HG03442 (cell line): ENCODE measurements at regions not wholly inside any gene's neighbourhood (a gene's known extent, or its start where the extent isn't known, plus 50 kb on each side); places are given as distances from the start of the nearest gene placed in this dataset.

Experiments used
- ATAC-seq: cut with Tn5 transposase; IDR thresholded peaks from one replicate; pipeline ENCODE4 v1.9.1; 2021; ENCODE audit warnings: mild to moderate bottlenecking, moderate library complexity; ENCODE audit not compliant: unreplicated experiment

DNA sequence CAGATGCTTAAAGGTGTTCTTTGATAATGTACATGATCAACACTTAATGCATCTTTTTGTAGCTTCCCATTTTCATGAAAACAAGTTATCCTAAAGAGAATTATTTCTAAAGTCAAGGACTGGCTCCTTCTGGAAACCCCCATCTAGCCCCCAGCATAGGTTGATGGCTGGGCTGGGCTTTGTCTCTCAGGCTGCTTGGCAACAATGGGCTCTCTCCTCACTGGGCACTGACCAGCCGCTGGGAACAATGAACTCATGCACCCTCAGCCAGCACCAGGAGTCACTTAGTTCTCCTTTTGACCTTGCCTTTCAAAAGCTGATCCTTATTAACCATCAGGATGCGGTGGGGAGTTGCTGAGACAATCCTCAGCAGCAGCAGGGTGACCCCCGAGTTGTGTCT is 293.0 kb upstream of the PLXNA2 start:
- ATAC-seq: no peak

DNA sequence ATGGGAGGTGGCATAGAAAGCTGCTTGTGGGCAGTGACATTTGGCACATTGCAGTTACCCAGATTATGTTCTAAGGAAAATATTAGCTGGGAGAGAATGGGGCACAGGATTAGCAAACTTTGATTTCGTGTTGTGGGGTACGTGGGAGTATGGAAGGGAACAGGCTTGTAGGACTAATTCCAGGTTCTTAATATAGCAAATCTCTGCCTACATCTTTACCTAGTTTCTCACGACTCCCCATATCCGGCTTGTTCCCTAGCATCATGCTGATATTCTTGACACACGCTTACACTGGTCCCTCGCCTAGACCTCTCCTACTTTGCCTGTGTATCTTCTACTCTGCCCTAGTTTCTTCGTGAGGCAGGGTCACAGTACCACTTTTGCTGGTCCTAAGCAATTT is 293.9 kb upstream of the PLXNA2 start:
- no peak for ATAC-seq

DNA sequence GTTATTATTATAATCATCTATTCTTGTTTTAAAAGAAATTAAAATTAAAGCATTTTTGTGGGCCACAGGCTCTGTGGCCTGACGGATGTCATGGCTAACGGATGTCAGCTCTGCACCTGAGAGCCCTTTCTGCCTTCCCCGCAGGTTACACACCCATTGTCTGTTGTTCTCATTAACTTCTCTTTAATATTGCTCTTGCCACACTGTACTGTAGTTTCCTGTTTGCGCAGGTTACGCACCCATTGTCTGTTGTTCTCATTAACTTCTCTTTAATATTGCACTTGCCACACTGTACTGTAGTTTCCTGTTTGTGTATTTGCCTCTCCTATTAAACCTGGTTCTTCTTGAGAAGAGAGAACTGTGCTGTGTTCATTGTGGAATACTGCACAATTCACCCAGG is 294.4 kb upstream of the PLXNA2 start:
- no peak for ATAC-seq

DNA sequence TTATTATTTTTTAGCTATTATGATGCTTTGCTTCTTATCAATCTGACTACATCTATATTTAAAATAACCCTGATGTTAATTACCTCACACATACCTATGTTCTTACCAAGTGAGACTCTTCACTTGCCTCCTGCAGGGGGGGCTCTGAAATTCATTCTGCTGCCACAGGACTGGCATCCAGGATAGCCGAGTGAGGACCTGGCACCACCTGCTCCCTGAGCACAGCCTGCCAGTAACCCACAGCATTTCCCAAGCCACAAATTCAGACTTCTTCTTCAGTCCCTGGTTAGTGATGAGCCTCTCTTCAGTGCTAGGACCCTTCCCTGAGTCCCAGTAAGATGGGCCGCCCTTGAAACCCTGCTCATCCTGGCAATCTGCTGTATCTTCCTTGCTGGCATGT is 296.5 kb upstream of the PLXNA2 start:
- no peak for ATAC-seq

DNA sequence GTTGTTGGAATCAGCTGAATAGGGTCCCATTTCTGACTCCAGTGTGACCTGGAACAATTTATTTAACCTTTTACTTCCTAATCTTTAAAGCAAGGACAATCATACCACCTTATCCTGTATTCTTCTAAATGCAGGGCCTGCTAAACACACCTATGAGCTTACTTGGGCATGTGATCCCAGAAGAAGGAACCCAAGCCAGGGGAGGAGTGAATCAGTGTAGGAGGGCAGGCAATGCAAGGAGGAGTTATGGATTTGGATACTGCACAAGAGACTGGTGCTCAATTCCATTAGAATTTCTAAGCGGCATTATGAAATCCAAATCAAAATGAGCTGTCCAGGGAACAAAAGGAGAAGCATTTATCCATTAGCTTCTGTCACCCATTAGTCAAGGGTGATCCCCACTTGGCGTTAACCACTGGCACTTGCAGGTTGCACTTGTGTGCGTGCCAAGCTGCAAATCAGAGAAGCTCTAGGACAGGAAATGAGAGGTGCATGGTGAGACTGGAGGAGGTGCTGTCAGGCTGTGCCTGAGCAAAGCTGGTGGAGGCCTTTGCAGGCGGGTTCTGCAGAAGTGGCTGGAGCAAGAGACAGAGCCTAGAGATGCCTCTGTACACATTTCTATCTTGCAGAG is 297.2 kb upstream of the PLXNA2 start:
- ATAC-seq: no peak

DNA sequence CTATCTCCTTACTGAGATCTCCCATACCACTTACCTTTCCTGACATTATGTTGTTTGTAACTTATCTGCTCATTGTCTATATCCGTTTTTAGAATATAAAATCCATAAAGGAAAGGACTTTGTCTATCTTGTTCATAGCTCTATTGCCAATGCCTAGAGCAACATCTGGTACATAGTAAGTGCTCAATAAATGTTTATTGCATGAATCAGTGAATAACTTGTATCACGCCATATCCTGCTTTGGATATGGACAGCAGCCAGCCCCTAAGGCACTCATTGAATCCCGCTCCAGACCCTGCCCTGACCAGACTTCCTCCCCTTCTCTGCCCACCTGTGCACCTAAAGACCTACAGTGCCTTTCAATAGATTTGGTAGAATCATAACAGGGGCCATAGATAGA is 298.1 kb upstream of the PLXNA2 start:
- no peak for ATAC-seq

DNA sequence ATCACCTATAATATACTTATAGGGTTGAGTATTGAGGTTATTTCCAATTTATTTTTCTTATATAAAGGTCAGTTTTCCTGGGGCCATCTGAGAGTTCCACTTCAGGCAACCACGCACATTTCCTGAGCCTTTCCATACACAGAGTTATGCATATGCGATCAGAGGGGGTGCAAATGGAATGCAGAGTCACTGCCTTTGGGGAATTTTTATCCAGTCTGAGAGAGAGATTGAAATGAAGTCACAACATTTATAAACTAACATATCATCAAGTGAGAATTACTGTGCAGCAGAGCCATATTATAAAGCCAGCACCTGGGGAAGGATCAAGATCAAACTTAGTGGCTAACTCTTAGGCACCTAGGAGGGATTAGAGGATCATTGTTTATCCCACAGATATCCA is 299.9 kb upstream of the PLXNA2 start:
- ATAC-seq: no peak

DNA sequence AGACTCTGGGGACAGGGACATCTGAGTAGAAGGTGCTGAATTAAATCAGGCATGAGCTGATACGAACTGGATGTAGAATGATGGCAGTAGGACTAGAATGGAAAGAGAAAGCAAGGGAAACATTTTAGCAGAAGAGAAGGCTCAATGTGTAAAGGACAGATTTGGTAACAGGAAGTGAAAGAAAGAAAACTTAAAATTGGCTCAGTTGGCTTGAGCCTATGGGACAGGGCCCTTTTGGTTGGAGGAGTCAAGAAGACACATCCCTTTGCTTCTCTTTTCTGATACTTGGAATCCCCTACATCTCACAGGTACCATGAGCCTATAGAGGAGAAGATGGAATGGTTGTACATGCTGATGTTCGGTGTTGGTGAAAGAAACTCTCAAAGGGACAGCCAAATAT is 300.6 kb upstream of the PLXNA2 start:
- no peak for ATAC-seq

DNA sequence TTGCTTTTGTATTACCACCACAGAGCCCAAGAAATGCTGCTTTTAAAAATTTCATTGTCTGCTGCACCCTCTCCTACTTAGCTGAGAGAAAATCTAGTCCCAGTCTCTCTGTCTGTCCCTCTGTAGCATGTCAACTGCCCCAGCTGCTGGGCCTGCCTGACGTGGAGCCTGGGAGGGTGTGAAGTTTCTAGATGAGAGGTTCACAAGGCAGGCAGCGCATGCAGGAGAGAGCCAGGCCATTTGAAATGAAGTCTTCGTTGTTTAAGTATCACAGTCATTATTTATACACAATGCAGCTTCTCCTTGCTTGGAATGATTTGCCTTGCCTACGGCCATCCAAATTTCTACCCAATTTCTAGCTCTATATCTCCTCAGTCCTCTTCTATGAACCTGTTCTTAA is 306.8 kb upstream of the PLXNA2 start:
- no peak for ATAC-seq

DNA sequence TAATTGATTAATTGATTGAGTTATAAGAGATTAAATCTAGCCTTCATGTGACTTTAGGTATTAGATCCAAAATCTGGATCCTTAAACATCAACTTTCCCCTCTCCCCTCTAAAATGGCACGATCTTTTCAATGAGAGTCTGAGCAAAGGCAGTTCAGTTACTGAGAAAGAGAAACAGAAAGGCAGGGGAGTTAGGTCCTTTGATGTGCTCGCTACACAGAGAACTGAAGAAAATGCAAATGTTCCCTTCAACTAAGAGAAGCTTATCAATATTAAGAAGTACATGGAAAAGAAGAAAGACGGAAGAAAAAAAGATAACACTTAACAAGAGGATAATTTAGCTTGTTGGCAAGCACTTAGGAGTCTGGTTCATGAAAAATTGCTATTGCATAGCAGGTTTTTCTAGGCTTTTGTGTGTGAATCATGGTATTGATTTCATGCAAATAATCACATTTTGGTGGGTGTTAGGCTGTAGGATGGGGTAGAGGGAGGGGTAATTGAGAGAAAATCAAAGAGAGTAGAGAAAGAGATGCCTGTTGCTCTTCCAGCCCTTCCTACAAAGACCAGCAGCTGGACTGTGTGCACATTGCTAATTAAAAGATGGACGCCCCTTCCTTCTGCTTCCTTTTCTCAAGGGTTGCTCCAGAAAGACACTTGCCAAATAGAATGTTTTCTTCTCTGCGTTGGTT is 307.6 kb upstream of the PLXNA2 start:
- ATAC-seq: no peak

DNA sequence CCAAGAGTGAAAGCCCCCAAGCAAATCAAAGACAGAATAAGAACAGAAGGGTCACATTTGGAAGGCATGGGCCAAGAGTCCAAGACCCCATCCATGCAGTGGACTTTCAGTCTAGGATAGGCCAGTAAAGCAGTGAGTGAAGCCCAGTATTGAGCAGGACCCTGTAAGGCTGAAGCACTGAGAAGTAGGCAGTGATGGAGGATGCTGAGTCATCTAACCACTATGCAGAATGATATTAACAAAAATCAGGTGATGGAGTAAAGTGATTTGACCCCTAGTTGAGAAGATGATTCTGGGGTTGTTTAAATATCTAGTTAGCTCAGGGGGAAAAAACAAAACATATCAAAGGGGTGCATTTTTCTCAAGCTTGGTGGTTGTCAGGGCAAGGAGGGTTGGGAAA is 308.7 kb upstream of the PLXNA2 start:
- no peak for ATAC-seq

DNA sequence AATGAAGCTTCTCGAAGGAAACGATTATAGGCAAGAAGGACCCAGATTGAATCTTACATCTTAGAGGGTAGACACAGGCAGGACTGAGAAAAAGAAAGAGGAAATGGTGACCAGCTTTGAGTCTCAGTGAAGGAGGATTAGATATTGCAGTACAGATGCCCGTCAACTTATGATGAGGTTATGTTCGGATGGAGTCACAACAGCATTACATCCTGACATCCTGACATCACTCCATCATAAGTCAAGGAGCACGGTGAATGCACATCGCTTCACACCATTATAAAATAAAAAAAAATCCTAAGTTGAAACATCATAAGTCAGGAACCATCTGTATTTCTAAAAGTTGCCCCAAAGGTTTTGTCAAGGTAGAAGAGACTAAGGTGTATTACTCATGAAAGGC is 312.3 kb upstream of the PLXNA2 start:
- ATAC-seq: no peak

DNA sequence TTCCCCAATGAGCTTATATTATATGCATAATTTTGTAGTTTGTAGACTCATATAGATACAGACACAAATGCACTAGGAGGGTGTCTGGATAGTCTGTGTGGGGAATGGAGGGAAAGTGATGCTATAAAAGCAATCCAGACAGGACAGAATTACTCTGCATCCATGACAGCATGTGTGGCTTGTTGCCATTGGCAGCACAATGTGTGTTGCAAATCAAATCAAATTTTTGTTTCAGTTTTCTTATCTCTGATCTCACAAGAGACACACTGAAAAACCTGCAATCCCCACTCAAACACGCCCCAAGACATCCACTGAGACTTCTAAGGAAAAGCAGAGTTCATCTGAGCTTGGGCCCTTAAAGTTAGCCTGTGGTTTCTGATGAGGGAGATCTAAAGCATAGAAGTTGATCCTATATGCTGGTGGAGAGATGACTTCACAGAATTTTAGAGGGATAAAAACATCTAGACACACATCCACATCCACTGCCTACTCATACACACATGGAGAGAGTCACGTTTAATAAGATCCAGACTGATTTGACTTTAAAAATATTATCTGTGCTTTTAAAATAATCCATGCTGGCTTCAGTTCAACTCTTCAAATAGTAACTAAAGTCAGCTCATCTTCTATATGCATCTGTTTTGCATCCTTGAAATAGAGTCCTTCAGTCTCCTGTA is 313.0 kb upstream of the PLXNA2 start:
- ATAC-seq: no peak

DNA sequence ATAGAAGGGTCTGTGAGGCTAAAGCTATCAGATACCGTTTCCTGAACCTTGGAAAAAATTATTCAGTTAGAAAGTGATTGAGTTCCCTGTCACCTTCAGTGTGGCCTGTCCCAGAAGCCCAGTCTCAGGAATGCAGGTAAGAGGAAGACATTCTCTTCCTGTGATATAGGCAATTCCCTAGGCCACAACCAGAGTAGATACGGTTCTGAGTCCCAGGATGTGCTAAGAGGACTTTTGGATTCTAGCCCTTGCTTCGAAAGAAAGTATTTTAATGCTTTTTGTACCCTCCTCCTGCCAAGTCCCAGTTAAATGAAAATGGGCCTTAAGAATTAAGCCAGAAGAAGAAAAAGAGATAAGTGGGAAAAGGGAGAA is 313.5 kb upstream of the PLXNA2 start:
- no peak for ATAC-seq

DNA sequence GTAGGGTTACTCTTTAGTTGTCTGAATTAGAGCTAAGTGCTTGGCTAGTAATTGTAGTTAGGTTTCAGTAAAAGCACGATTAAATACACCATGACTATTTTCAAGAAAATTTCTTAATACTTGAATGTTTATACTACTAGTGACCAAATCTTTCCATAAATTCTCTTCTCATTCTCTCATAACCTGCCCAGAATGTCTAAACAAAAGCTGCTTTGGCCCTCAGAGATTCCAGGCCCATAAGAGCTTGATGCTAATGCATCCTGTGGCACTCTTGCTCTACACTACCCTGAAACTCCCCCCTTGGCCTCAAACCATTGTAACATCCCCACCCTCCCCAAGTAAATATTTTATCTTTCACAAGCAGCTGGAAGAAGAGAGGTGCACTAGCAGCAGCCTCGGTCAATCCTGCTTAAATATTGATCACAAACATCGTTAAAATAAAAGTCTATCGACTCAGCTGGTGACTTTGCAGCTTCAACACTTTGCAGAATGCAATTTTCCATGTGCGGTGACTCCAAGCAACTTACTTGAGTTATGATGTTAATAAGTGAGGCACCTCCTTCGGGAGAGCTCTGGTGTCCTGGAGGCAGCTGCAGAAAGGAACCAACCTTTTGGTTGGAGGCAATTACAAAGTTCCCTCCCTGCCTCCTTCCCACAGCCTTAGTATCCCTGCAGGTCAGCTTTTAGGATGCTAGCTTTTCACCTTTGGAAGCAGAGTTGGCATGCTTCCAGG is 315.6 kb upstream of the PLXNA2 start:
- ATAC-seq: no peak

DNA sequence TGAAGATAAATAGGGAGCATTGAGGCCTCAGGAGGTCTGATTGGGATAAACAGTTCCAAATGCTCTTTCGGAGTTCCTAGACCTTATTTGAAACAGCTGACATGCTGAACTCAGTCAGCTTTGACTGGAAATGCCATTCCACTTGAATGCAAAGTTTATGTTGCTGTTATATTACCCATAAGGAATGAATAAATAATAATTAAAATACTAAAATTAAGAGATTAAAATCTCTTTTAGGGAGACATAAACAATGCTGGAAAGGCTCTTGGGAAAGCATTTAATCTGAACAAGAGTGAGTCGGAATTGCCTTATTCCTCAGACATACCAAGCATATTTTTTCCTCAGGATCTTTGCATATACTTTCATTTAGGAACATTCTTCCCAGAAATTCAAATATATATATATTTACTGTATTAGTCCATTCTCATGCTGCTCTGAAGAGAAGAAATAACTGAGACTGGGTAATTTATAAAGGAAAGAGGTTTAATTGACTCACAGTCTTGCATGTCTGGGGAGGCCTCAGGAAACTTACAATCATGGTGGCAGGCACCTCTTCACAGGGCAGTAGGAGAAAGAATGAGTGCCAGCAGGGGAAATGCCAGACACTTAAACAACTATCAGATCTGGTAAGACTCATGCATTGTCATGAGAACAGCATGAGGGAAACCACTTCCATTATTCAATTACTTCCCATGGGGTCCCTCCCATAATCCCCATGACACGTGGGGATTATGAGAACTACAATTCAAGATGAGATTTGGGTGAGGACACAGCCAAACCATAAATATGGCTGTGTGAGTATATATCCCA is 318.2 kb upstream of the PLXNA2 start:
- no peak for ATAC-seq

DNA sequence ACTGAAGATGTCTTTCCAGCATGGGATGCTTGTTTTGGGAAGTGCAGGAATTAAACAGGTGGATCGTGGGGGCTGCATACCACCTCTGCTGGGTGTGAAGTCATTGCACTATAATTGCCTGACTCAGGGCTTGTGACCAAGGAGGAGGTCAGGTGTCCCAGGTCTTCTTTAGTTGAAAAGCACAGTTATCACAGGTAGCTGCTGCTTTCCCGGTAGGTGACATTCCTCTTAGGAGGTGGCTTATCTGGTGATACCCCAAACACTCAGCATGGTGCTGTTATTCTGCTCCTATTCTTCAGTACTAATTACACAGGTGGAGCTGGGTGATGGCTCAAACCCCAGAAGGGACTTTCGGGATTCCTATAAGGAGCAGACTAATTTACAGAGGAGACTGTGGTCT is 320.3 kb upstream of the PLXNA2 start:
- no peak for ATAC-seq

DNA sequence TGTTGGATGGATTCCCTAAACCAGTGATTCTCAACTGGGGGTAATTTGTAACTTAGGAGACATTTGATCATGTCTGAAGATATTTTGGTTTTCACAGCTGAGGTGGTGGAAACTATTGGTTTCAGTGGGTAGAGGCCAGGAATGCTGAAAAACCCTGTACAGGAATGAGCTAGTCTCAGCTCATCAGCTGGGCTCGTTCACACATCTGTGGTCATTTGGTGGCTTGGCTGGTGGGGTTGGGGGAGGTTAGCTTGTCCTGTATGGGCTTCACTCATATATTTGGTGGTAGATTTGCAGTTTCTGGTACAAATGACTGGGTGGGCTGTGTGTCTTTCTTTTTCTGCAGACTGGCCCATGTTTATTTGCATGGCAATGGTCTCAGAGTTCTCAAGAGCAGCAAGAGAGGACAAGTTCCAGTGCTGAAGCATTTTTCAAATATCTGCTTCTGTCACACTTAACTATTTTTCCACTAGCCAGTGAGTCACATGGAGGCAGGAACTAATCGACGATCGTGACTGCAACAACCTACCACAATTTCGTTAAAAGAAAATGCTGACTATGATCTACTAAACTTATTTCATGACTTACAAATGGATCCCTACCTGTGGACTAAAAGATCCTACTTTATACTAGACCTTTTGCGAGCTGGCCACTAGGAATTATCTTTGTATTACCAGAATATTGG is 321.7 kb upstream of the PLXNA2 start:
- ATAC-seq: no peak

DNA sequence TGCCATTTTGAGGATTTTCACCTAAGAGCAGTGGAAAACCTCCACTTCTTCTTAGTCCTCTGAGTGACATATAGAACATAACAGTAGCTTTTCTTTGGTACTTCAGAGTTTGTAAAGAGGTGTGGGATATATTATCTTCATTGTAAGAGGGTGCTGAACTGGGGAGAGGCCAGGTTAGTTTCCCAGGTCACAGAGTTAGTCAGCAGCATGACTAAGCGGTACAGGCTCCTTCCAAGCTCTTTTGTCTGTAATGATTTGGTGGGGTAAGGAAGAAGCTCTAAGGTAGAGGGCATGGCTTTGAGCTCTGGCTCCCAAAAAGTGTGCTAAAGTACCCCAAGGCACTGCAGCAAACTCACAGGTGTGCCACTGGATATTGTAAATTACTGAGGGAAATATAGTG is 325.0 kb upstream of the PLXNA2 start:
- no peak for ATAC-seq

DNA sequence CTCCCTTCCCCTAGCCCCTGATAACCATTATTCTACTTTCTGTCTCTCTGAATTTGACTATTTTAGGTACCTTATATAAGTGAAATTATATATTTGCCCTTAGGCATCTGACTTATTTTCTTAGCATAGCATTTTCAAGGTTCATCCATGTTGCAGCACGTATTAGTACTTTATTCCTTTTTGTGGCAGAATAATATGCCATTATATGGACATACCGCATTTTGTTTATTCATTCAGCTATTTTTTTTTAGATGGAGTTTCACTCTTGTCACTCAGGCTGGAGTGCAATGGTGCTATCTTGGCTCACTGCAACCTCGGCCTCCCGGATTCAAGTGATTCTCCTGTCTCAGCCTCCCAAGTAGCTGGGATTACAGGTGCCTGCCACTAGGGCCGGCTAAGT is 326.2 kb upstream of the PLXNA2 start:
- ATAC-seq: no peak
